Mammary epithelial cell (primary cell): ENCODE measurements at regions not wholly inside any gene's neighbourhood (a gene's known extent, or its start where the extent isn't known, plus 50 kb on each side); places are given as distances from the start of the nearest gene placed in this dataset.
"Not testable (repeated sequence)": the region's sequence is repeated elsewhere in the genome, so short reads cannot be mapped to it uniquely, and the experiment has no call there.

Experiments used
- EZH2 ChIP-seq: IDR thresholded peaks from 2 replicates; pipeline ENCODE4 v1.6.1; 2012; ENCODE audit warnings: low read length, inconsistent platforms, borderline replicate concordance
- TF ChIP-seq, protein P1 (sequence below), 2 donors: IDR thresholded peaks in 1 of 2; conservative IDR thresholded peaks in 1 of 2; 2 replicates each; pipeline ENCODE4 v1.5.1; 2011 to 2012; ENCODE audit warnings: inconsistent platforms in 2 of 2, low read length in 2 of 2, mild to moderate bottlenecking in 2 of 2, control low read depth in 1 of 2, low read depth in 1 of 2; ENCODE audit not compliant: insufficient read depth in 1 of 2; ENCODE audit errors: extremely low read depth in 1 of 2

DNA sequence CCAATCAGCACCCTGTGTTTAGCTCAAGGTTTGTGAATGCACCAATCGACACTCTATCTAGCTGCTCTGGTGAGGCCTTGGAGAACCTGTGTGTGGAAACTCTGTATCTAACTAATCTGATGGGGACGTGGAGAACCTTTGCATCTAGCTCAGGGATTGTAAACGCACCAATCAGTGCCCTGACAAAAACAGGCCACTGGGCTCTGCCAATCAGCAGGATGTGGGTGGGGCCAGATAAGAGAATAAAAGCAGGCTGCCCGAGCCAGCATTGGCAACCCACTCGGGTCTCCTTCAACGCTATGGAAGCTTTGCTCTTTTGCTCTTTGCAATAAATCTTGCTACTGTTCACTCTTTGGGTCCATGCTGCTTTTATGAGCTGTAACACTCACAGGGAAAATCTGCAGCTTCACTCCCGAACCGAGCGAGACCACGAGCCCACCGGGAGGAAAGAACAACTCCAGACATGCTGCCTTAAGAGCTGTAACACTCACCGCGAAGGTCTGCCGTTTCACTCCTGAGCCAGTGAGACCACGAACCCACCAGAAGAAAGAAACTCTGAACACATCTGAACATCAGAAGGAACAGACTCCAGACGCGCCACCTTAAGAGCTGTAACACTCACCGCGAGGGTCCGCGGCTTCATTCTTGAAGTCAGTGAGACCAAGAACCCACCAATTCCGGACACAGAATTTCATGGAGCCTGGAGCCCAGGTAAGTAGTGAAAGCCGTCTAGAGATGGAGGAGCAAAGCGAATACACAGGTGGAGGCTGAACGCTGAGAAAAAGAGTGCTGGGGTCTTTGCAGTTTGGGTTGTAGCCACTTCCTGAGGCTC lies 92.8 kb downstream of the ANKRD10 start:
- TF ChIP-seq EZH2, result not testable (repeated sequence)
- TF ChIP-seq, protein P1, sequence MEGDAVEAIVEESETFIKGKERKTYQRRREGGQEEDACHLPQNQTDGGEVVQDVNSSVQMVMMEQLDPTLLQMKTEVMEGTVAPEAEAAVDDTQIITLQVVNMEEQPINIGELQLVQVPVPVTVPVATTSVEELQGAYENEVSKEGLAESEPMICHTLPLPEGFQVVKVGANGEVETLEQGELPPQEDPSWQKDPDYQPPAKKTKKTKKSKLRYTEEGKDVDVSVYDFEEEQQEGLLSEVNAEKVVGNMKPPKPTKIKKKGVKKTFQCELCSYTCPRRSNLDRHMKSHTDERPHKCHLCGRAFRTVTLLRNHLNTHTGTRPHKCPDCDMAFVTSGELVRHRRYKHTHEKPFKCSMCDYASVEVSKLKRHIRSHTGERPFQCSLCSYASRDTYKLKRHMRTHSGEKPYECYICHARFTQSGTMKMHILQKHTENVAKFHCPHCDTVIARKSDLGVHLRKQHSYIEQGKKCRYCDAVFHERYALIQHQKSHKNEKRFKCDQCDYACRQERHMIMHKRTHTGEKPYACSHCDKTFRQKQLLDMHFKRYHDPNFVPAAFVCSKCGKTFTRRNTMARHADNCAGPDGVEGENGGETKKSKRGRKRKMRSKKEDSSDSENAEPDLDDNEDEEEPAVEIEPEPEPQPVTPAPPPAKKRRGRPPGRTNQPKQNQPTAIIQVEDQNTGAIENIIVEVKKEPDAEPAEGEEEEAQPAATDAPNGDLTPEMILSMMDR (conservative IDR thresholded peaks at IDR 0.05 in 1 of 2, IDR thresholded peaks at IDR 0.05 in 1 of 2; ENCODE audit: extremely low read depth in 1 of 2, insufficient read depth in 1 of 2, low read depth in 1 of 2, low read length in 2 of 2), result not testable (repeated sequence)
